Keratinocyte (primary cell): ENCODE measurements at regions not wholly inside any gene's neighbourhood (a gene's known extent, or its start where the extent isn't known, plus 50 kb on each side); places are given as distances from the start of the nearest gene placed in this dataset.

Experiments
- DNase-seq: peaks from one replicate; pipeline ENCODE4 v3.0.0-alpha.2; 2011; ENCODE audit warnings: low read depth, missing footprints, low spot score
- FAIRE-seq: peaks from 2 replicates; lab custom pipeline; 2011; peaks lifted over from hg19 to GRCh38; lab: Jason Lieb, UNC
- H2AFZ ChIP-seq: 2 replicates; pipeline ENCODE4 v1.6.0; 2012; ENCODE audit warnings: low read length, control low read depth, inconsistent platforms; ENCODE audit not compliant: control insufficient read depth
- H3K27ac ChIP-seq: 2 replicates; pipeline ENCODE4 v1.5.1; 2011; ENCODE audit warnings: low read length; ENCODE audit not compliant: control insufficient read depth, insufficient read depth
- H3K27me3 ChIP-seq: 3 replicates; pipeline ENCODE4 v1.6.0; 2011; ENCODE audit warnings: low read length; ENCODE audit not compliant: control insufficient read depth, insufficient read depth; ENCODE audit errors: extremely low read depth
- H3K36me3 ChIP-seq, 2 experiments: 2 replicates in 1 of 2; 3 replicates in 1 of 2; pipeline ENCODE4 v1.5.1; 2011; ENCODE audit warnings: low read length in 2 of 2, mild to moderate bottlenecking in 1 of 2; ENCODE audit not compliant: control insufficient read depth in 2 of 2, insufficient read depth in 2 of 2; ENCODE audit errors: extremely low read depth in 1 of 2
- H3K4me1 ChIP-seq: 3 replicates; pipeline ENCODE4 v1.5.1; 2011; ENCODE audit warnings: low read length; ENCODE audit not compliant: control insufficient read depth, insufficient read depth; ENCODE audit errors: extremely low read depth
- H3K4me2 ChIP-seq: 3 replicates; pipeline ENCODE4 v1.6.0; 2011; ENCODE audit warnings: low read depth, low read length; ENCODE audit not compliant: control insufficient read depth, insufficient read depth; ENCODE audit errors: extremely low read depth
- H3K4me3 ChIP-seq, 3 experiments: fragments of 200-600 bp in 1 of 3; sonication (generic) in 1 of 3; 2 replicates in 2 of 3; 3 replicates in 1 of 3; pipeline ENCODE4 v1.5.1; 2011 to 2016; ENCODE audit warnings: low read length in 3 of 3, mild to moderate bottlenecking in 3 of 3, control low read depth in 2 of 3, inconsistent platforms in 1 of 3, low read depth in 1 of 3, mixed read lengths in 1 of 3, mixed run types in 1 of 3, moderate library complexity in 1 of 3; ENCODE audit not compliant: control insufficient read depth in 2 of 3, insufficient read depth in 2 of 3; ENCODE audit errors: extremely low read depth in 1 of 3
- H3K79me2 ChIP-seq: 2 replicates; pipeline ENCODE4 v1.6.0; 2012; ENCODE audit warnings: low read length; ENCODE audit not compliant: control insufficient read depth, insufficient read depth
- H3K9ac ChIP-seq: 3 replicates; pipeline ENCODE4 v1.6.0; 2011; ENCODE audit warnings: low read length; ENCODE audit not compliant: control insufficient read depth, insufficient read depth; ENCODE audit errors: extremely low read depth
- H3K9me1 ChIP-seq: 3 replicates; pipeline ENCODE4 v1.6.0; 2011; ENCODE audit warnings: low read length; ENCODE audit not compliant: control insufficient read depth, insufficient read depth; ENCODE audit errors: extremely low read depth
- H3K9me3 ChIP-seq: 2 replicates; pipeline ENCODE4 v1.5.1; 2012; ENCODE audit warnings: low read depth, low read length; ENCODE audit not compliant: control insufficient read depth
- H4K20me1 ChIP-seq: 3 replicates; pipeline ENCODE4 v1.6.0; 2011; ENCODE audit warnings: low read length; ENCODE audit not compliant: control insufficient read depth, insufficient read depth; ENCODE audit errors: extremely low read depth
- EZH2 ChIP-seq: IDR thresholded peaks from one replicate; pipeline ENCODE4 v1.6.1; 2012; ENCODE audit warnings: inconsistent platforms, mild to moderate bottlenecking, low read length, moderate library complexity
- dilution Hi-C: fragments of 300-500 bp; cut with MboI; formaldehyde crosslinking; loops from one replicate; pipeline ENCODE4 v1.7.0; 2020; ENCODE audit warnings: low sequenced_read_pairs; ENCODE audit not compliant: extremely low pct_ligation_motif_present
- TF ChIP-seq, protein P1 (sequence below), 3 experiments: IDR thresholded peaks in 1 of 3; conservative IDR thresholded peaks in 1 of 3; optimal IDR thresholded peaks in 1 of 3; 2 replicates in 2 of 3; 3 replicates in 1 of 3; pipeline versions ENCODE3 to v1.5.1; 2011; ENCODE audit warnings: low read length in 3 of 3, mild to moderate bottlenecking in 3 of 3, moderate library complexity in 2 of 3, control low read depth in 1 of 3, inconsistent platforms in 1 of 3; ENCODE audit not compliant: insufficient read depth in 2 of 3; ENCODE audit errors: extremely low read depth in 1 of 3

GRCh38 chr4:108359130-108359985, 190.6 kb upstream of the LEF1 start:
- Histone ChIP-seq H3K4me1 (peaks cover 3% of the 10 kb centered on the region), H3K9ac (no peak overlapping the region), H3K79me2 (no peaks in the 10 kb centered on the region), H3K9me3 (no peaks in the 10 kb centered on the region), H3K36me3 (no peaks in the 10 kb centered on the region), H3K4me2 (no peak overlapping the region), H3K4me3 (no peak overlapping the region), H3K27me3 (peaks cover 3% of the 10 kb centered on the region), H2AFZ (no peak overlapping the region), H4K20me1 (no peaks in the 10 kb centered on the region), H3K27ac (no peak overlapping the region), H3K9me1 (no peaks in the 10 kb centered on the region)
- dilution Hi-C loops, result no loop called here
- DNase-seq (no peak), FAIRE-seq (no peak)
- TF ChIP-seq, protein P1, sequence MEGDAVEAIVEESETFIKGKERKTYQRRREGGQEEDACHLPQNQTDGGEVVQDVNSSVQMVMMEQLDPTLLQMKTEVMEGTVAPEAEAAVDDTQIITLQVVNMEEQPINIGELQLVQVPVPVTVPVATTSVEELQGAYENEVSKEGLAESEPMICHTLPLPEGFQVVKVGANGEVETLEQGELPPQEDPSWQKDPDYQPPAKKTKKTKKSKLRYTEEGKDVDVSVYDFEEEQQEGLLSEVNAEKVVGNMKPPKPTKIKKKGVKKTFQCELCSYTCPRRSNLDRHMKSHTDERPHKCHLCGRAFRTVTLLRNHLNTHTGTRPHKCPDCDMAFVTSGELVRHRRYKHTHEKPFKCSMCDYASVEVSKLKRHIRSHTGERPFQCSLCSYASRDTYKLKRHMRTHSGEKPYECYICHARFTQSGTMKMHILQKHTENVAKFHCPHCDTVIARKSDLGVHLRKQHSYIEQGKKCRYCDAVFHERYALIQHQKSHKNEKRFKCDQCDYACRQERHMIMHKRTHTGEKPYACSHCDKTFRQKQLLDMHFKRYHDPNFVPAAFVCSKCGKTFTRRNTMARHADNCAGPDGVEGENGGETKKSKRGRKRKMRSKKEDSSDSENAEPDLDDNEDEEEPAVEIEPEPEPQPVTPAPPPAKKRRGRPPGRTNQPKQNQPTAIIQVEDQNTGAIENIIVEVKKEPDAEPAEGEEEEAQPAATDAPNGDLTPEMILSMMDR (optimal IDR thresholded peaks at IDR 0.05 in 1 of 3, IDR thresholded peaks at IDR 0.05 in 1 of 3, conservative IDR thresholded peaks at IDR 0.05 in 1 of 3; ENCODE audit: extremely low read depth in 1 of 3, insufficient read depth in 2 of 3, low read length in 3 of 3), result no peak
- no peak for TF ChIP-seq EZH2

DNA sequence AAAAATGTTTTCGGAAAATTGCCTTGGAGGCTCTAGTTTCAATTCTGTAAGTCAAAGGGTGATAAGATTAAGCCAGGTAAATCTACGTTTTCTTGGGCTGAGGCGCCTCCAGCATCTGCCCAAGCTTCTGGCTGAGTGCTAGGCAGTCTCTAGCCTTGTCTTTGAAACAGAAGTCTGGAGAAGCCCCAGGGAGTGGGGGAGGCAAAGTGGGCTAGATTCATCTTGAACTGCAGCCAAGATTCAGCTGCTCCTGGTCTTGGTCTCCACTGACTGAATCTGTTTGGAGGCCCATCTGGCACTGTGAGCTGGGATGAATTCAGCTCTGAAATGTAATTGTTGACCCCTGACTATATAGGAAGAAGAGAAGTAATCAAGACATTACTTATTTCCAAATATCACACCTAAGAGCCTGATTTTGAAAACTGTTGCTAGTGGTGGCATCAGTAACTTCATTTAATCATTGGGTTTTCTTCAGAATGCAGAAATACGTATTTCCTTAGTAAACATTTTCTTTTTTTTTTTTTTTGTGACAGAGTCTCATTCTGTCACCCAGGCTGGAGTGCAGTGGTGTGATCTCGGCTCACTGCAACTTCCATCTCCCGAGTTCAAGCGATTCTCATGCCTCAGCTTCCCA, 187.3 kb upstream of the LEF1 start:
- Histone ChIP-seq H3K9me3 (no peaks in the 10 kb centered on the region), H3K4me2 (no peak overlapping the region), H2AFZ (no peak overlapping the region)

More for the DNA sequence above, 187.3 kb upstream of the LEF1 start:
- Histone ChIP-seq H3K4me1 (peaks cover 3% of the 10 kb centered on the region), H3K27ac (no peak overlapping the region), H3K79me2 (no peaks in the 10 kb centered on the region), H3K4me3 (no peak overlapping the region), H4K20me1 (no peaks in the 10 kb centered on the region), H3K36me3 (no peaks in the 10 kb centered on the region), H3K9ac (no peak overlapping the region), H3K9me1 (no peaks in the 10 kb centered on the region), H3K27me3 (no peaks in the 10 kb centered on the region)
- no peak for DNase-seq
- dilution Hi-C loops, result no loop called here
- FAIRE-seq, result no peak
- no peak for TF ChIP-seq EZH2
- TF ChIP-seq, protein P1 (optimal IDR thresholded peaks at IDR 0.05 in 1 of 3, IDR thresholded peaks at IDR 0.05 in 1 of 3, conservative IDR thresholded peaks at IDR 0.05 in 1 of 3; ENCODE audit: extremely low read depth in 1 of 3, insufficient read depth in 2 of 3, low read length in 3 of 3), result no peak
